ENCODE measurements at regions not wholly inside any gene's neighbourhood (a gene's known extent, or its start where the extent isn't known, plus 50 kb on each side); places are given as distances from the start of the nearest gene placed in this dataset.

GRCh38 chr5:133904641-133905040, 63.8 kb downstream of the C5orf15 start:
- no peak overlapping the region for H3K56ac ChIP-seq (ENCODE audit: insufficient read length, low read depth, low read length)
- no peaks in the 10 kb centered on the region for H3K36me3 Mint-ChIP-seq (ENCODE audit: insufficient read depth in 1 of 3, low read depth in 3 of 3)
- TF ChIP-seq CTCF (conservative IDR thresholded peaks at IDR 0.05), result no peak

More at GRCh38 chr5:133904641-133905040, 63.8 kb downstream of the C5orf15 start:
- Histone ChIP-seq H3K9ac (ENCODE audit: extremely low read depth, insufficient read length, low read length) (no peak overlapping the region), H2BK5ac (ENCODE audit: insufficient read length, low read length) (no peak overlapping the region), H3K27me3 (ENCODE audit: insufficient read depth, low read length) (no peaks in the 10 kb centered on the region), H2BK15ac (ENCODE audit: low read depth, low read length) (no peak overlapping the region), H4K20me1 (ENCODE audit: control insufficient read depth, insufficient read depth, insufficient read length) (no peaks in the 10 kb centered on the region), H4K91ac (ENCODE audit: insufficient read length, low read depth, low read length) (no peak overlapping the region), H3K23me2 (ENCODE audit: insufficient read length, low read depth, low read length, poor library complexity, severe bottlenecking) (no peaks in the 10 kb centered on the region), H4K8ac (replicated peaks; ENCODE audit: insufficient read length, low read depth, low read length) (no peak overlapping the region), H3K18ac (ENCODE audit: insufficient read length, low read depth, low read length) (no peak overlapping the region), H3K4ac (ENCODE audit: low read depth, low read length) (no peak overlapping the region), H2BK120ac (ENCODE audit: low read depth, low read length, poor library complexity, severe bottlenecking) (no peak overlapping the region), H2AK5ac (ENCODE audit: insufficient read length, low read length) (no peak overlapping the region), H3K4me2 (ENCODE audit: insufficient read depth, insufficient read length, low read length) (no peak overlapping the region), H2AFZ (ENCODE audit: low read length) (no peak overlapping the region), H3K14ac (ENCODE audit: insufficient read depth, low read length) (no peak overlapping the region), H2BK20ac (ENCODE audit: low read depth, low read length, poor library complexity, severe bottlenecking) (no peak overlapping the region), H3T11ph (ENCODE audit: low read length) (no peak overlapping the region), H4K5ac (ENCODE audit: insufficient read length, low read depth, low read length) (no peak overlapping the region), H3K79me2 (ENCODE audit: insufficient read depth, low read length) (no peaks in the 10 kb centered on the region), H3K4me1 (ENCODE audit: insufficient read depth, low read length) (no peaks in the 10 kb centered on the region), H3K23ac (ENCODE audit: insufficient read length, low read depth, low read length) (no peak overlapping the region), H3K9me3 (ENCODE audit: control insufficient read depth, low read depth, low read length) (no peaks in the 10 kb centered on the region), H3K79me1 (ENCODE audit: insufficient read depth, low read depth, low read length, poor library complexity, severe bottlenecking) (no peaks in the 10 kb centered on the region), H3K27ac (ENCODE audit: insufficient read length, low read depth, low read length) (no peak overlapping the region), H2BK12ac (ENCODE audit: insufficient read length, low read depth, low read length) (no peak overlapping the region)
- Mint-ChIP-seq H3K9me3 (no peaks in the 10 kb centered on the region), H3K4me1 (no peaks in the 10 kb centered on the region), H3K27ac (no peak overlapping the region; a peak in 1 of 7 replicates), H3K4me3 (no peak overlapping the region), H3K27me3 (ENCODE audit: low read depth) (peaks cover 3% of the 10 kb centered on the region)
- DNase-seq, result no peak
- WGBS (ENCODE audit: extremely low coverage, insufficient read length, low lambda C conversion rate), result no CpG with 5 or more reads among the region's 8 CpGs
